H9 (cell line): ENCODE measurements at regions not wholly inside any gene's neighbourhood (a gene's known extent, or its start where the extent isn't known, plus 50 kb on each side); places are given as distances from the start of the nearest gene placed in this dataset.

Experiments used
- DNase-seq: peaks from one replicate; pipeline ENCODE4 v3.0.0-alpha.2; 2017
- H2AFZ ChIP-seq: one replicate; pipeline ENCODE4 v1.6.1; 2013; ENCODE audit warnings: mild to moderate bottlenecking, low read length, control low read depth, moderate library complexity
- H2AK5ac ChIP-seq: 2 replicates; pipeline ENCODE4 v1.6.1; 2013; ENCODE audit warnings: low read length, control low read depth, mixed read lengths; ENCODE audit not compliant: insufficient read length
- H2BK120ac ChIP-seq: one replicate; pipeline ENCODE4 v1.6.1; 2013; ENCODE audit warnings: low read depth, mild to moderate bottlenecking, low read length, control low read depth, inconsistent platforms; ENCODE audit not compliant: poor library complexity, severe bottlenecking
- H2BK12ac ChIP-seq: 2 replicates; pipeline ENCODE4 v1.6.1; 2013; ENCODE audit warnings: low read length, control low read depth, mixed read lengths, low read depth; ENCODE audit not compliant: insufficient read length
- H2BK15ac ChIP-seq: 2 replicates; pipeline ENCODE4 v1.6.1; 2013; ENCODE audit warnings: low read depth, low read length, control low read depth
- H2BK20ac ChIP-seq: one replicate; pipeline ENCODE4 v1.6.1; 2013; ENCODE audit warnings: low read depth, mild to moderate bottlenecking, low read length, control low read depth, inconsistent platforms; ENCODE audit not compliant: poor library complexity, severe bottlenecking
- H2BK5ac ChIP-seq: 2 replicates; pipeline ENCODE4 v1.6.1; 2013; ENCODE audit warnings: low read length, control low read depth, mixed read lengths; ENCODE audit not compliant: insufficient read length
- H3K14ac ChIP-seq: 2 replicates; pipeline ENCODE4 v1.6.1; 2013; ENCODE audit warnings: low read length, control low read depth; ENCODE audit not compliant: insufficient read depth
- H3K18ac ChIP-seq: 2 replicates; pipeline ENCODE4 v1.6.1; 2013; ENCODE audit warnings: low read depth, mild to moderate bottlenecking, mixed read lengths, low read length, control low read depth; ENCODE audit not compliant: insufficient read length
- H3K23ac ChIP-seq: 2 replicates; pipeline ENCODE4 v1.6.1; 2013; ENCODE audit warnings: low read length, control low read depth, mixed read lengths, low read depth; ENCODE audit not compliant: insufficient read length
- H3K23me2 ChIP-seq: 2 replicates; pipeline ENCODE4 v1.6.1; 2013; ENCODE audit warnings: low read depth, mild to moderate bottlenecking, mixed read lengths, low read length, control low read depth; ENCODE audit not compliant: insufficient read length, poor library complexity, severe bottlenecking
- H3K27ac ChIP-seq: 2 replicates; pipeline ENCODE4 v1.5.1; 2013; ENCODE audit warnings: low read length, control low read depth, mixed read lengths, low read depth; ENCODE audit not compliant: insufficient read length
- H3K27me3 ChIP-seq: 2 replicates; pipeline ENCODE4 v1.6.1; 2013; ENCODE audit warnings: low read length, control low read depth, inconsistent platforms; ENCODE audit not compliant: insufficient read depth
- H3K4ac ChIP-seq: 2 replicates; pipeline ENCODE4 v1.6.1; 2013; ENCODE audit warnings: low read depth, mild to moderate bottlenecking, control low read depth, inconsistent platforms, low read length, moderate library complexity
- H3K4me1 ChIP-seq: 2 replicates; pipeline ENCODE4 v1.6.1; 2013; ENCODE audit warnings: low read length, control low read depth, inconsistent platforms; ENCODE audit not compliant: insufficient read depth
- H3K4me2 ChIP-seq: 2 replicates; pipeline ENCODE4 v1.6.1; 2013; ENCODE audit warnings: low read length, control low read depth, mixed read lengths; ENCODE audit not compliant: insufficient read length, insufficient read depth
- H3K56ac ChIP-seq: 2 replicates; pipeline ENCODE4 v1.6.1; 2013; ENCODE audit warnings: low read depth, mild to moderate bottlenecking, mixed read lengths, low read length, control low read depth; ENCODE audit not compliant: insufficient read length
- H3K79me1 ChIP-seq: 2 replicates; pipeline ENCODE4 v1.6.1; 2013; ENCODE audit warnings: low read depth, mild to moderate bottlenecking, moderate library complexity, low read length, control low read depth, inconsistent platforms; ENCODE audit not compliant: insufficient read depth, poor library complexity, severe bottlenecking
- H3K79me2 ChIP-seq: 2 replicates; pipeline ENCODE4 v1.6.1; 2013; ENCODE audit warnings: low read length, control low read depth, inconsistent platforms; ENCODE audit not compliant: insufficient read depth
- H3K9ac ChIP-seq: 2 replicates; pipeline ENCODE4 v1.6.1; 2013; ENCODE audit warnings: low read length, control low read depth, mixed read lengths; ENCODE audit not compliant: insufficient read length; ENCODE audit errors: extremely low read depth
- H3K9me3 ChIP-seq: one replicate; pipeline ENCODE4 v1.6.1; 2013; ENCODE audit warnings: low read depth, low read length, inconsistent platforms; ENCODE audit not compliant: control insufficient read depth
- H3T11ph ChIP-seq: one replicate; pipeline ENCODE4 v1.6.1; 2013; ENCODE audit warnings: mild to moderate bottlenecking, low read length, control low read depth, inconsistent platforms
- H4K20me1 ChIP-seq: one replicate; pipeline ENCODE4 v1.6.1; 2013; ENCODE audit not compliant: control insufficient read depth, insufficient read length, insufficient read depth
- H4K5ac ChIP-seq: 2 replicates; pipeline ENCODE4 v1.6.1; 2013; ENCODE audit warnings: low read depth, mild to moderate bottlenecking, mixed read lengths, low read length, control low read depth; ENCODE audit not compliant: insufficient read length
- H4K8ac ChIP-seq: replicated peaks from 2 replicates; pipeline ENCODE4 v1.6.1; 2013; ENCODE audit warnings: low read length, control low read depth, mixed read lengths, low read depth; ENCODE audit not compliant: insufficient read length
- H4K91ac ChIP-seq: 2 replicates; pipeline ENCODE4 v1.6.1; 2013; ENCODE audit warnings: low read depth, mild to moderate bottlenecking, moderate library complexity, mixed read lengths, low read length, control low read depth; ENCODE audit not compliant: insufficient read length
- H3K27ac Mint-ChIP-seq, 3 experiments: 2 replicates in 2 of 3; 3 replicates in 1 of 3; pipeline ENCODE4 v1.8.0; 2020 to 2021; ENCODE audit warnings: mixed read lengths in 3 of 3, mild to moderate bottlenecking in 1 of 3, moderate library complexity in 1 of 3
- H3K27me3 Mint-ChIP-seq: 2 replicates; pipeline ENCODE4 v1.8.0; 2021; ENCODE audit warnings: low read depth, mild to moderate bottlenecking, moderate library complexity, mixed read lengths
- H3K36me3 Mint-ChIP-seq, 3 experiments: 2 replicates in 2 of 3; 3 replicates in 1 of 3; pipeline ENCODE4 v1.8.0; 2020 to 2021; ENCODE audit warnings: low read depth in 3 of 3, mixed read lengths in 3 of 3; ENCODE audit not compliant: insufficient read depth in 1 of 3
- H3K4me1 Mint-ChIP-seq, 2 experiments: 2 replicates each; pipeline ENCODE4 v1.8.0; 2020; ENCODE audit warnings: mixed read lengths in 2 of 2
- H3K4me3 Mint-ChIP-seq, 2 experiments: 2 replicates in 1 of 2; 3 replicates in 1 of 2; pipeline ENCODE4 v1.8.0; 2020 to 2021; ENCODE audit warnings: mild to moderate bottlenecking in 2 of 2, mixed read lengths in 2 of 2, moderate library complexity in 1 of 2
- H3K9me3 Mint-ChIP-seq, 2 experiments: 2 replicates in 1 of 2; 3 replicates in 1 of 2; pipeline ENCODE4 v1.8.0; 2020; ENCODE audit warnings: mild to moderate bottlenecking in 2 of 2, mixed read lengths in 2 of 2, moderate library complexity in 1 of 2
- WGBS: extraction: QIAGEN DNeasy Blood & Tissue Kit; methylation state at CpG from one replicate; pipeline ENCODE4 v1.1.7; 2013; ENCODE audit warnings: missing lambda C conversion rate, low lambda C conversion rate, mixed read lengths; ENCODE audit not compliant: insufficient read length; ENCODE audit errors: extremely low coverage; 5-methylcytosine and 5-hydroxymethylcytosine counted together
- TF ChIP-seq, protein P1 (sequence below): fragments of 200-600 bp; sonication (generic); conservative IDR thresholded peaks from 3 replicates; pipeline ENCODE4 v1.8.0; 2021; ENCODE audit warnings: antibody characterized with exemption, mild to moderate bottlenecking

GRCh38 chr17:47064684-47065083, 85.6 kb upstream of the RPRML start:
- H2BK5ac ChIP-seq, result no peak overlapping the region
- Mint-ChIP-seq H3K27me3 (no peaks in the 10 kb centered on the region), H3K27ac (no peak overlapping the region; a peak in 1 of 7 replicates), H3K36me3 (peaks cover 6 to 13% (median 9%) of the 10 kb centered on the region in 3 experiments; a peak in 6 of 7 replicates), H3K9me3 (peaks cover 4 to 10% of the 10 kb centered on the region in 2 experiments; a peak in 2 of 5 replicates), H3K4me3 (no peak overlapping the region), H3K4me1 (peaks cover 16 to 35% of the 10 kb centered on the region in 2 experiments)
- no peak overlapping the region for H3K9ac ChIP-seq
- H3K9me3 ChIP-seq, result no peaks in the 10 kb centered on the region
- TF ChIP-seq, protein P1, sequence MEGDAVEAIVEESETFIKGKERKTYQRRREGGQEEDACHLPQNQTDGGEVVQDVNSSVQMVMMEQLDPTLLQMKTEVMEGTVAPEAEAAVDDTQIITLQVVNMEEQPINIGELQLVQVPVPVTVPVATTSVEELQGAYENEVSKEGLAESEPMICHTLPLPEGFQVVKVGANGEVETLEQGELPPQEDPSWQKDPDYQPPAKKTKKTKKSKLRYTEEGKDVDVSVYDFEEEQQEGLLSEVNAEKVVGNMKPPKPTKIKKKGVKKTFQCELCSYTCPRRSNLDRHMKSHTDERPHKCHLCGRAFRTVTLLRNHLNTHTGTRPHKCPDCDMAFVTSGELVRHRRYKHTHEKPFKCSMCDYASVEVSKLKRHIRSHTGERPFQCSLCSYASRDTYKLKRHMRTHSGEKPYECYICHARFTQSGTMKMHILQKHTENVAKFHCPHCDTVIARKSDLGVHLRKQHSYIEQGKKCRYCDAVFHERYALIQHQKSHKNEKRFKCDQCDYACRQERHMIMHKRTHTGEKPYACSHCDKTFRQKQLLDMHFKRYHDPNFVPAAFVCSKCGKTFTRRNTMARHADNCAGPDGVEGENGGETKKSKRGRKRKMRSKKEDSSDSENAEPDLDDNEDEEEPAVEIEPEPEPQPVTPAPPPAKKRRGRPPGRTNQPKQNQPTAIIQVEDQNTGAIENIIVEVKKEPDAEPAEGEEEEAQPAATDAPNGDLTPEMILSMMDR, result no peak
- no peak overlapping the region for H2BK12ac ChIP-seq
- no peak overlapping the region for H4K8ac ChIP-seq
- H3K79me1 ChIP-seq, result no peaks in the 10 kb centered on the region
- no peak overlapping the region for H3K27ac ChIP-seq
- H3K23ac ChIP-seq, result no peak overlapping the region
- H3K27me3 ChIP-seq, result no peaks in the 10 kb centered on the region
- H2AK5ac ChIP-seq, result no peak overlapping the region
- H3T11ph ChIP-seq, result no peak overlapping the region
- H2BK15ac ChIP-seq, result no peak overlapping the region
- no peaks in the 10 kb centered on the region for H3K4me1 ChIP-seq
- H4K91ac ChIP-seq, result no peak overlapping the region
- H3K4ac ChIP-seq, result no peak overlapping the region
- H3K4me2 ChIP-seq, result no peak overlapping the region
- no peaks in the 10 kb centered on the region for H4K20me1 ChIP-seq
- no peak overlapping the region for H3K18ac ChIP-seq
- no peak overlapping the region for H2BK20ac ChIP-seq
- WGBS, result no CpG with 5 or more reads among the region's 5 CpGs
- H4K5ac ChIP-seq, result no peak overlapping the region
- H2AFZ ChIP-seq, result no peak overlapping the region
- H3K56ac ChIP-seq, result no peak overlapping the region
- DNase-seq, result no peak
- no peaks in the 10 kb centered on the region for H3K23me2 ChIP-seq
- no peak overlapping the region for H2BK120ac ChIP-seq
- no peaks in the 10 kb centered on the region for H3K79me2 ChIP-seq
- no peak overlapping the region for H3K14ac ChIP-seq
